ENCODE measurements at regions not wholly inside any gene's neighbourhood (a gene's known extent, or its start where the extent isn't known, plus 50 kb on each side); places are given as distances from the start of the nearest gene placed in this dataset.
"Not testable (repeated sequence)": the region's sequence is repeated elsewhere in the genome, so short reads cannot be mapped to it uniquely, and the experiment has no call there.

GRCh38 chr5:62236593-62236992, 69.4 kb upstream of the KIF2A start:
- not testable (repeated sequence) for TF ChIP-seq CTCF (IDR thresholded peaks at IDR 0.05; ENCODE audit: low read depth, low read length); POLR2A (IDR thresholded peaks at IDR 0.05; ENCODE audit: extremely low read depth, insufficient read length)

Measured in NB4 (cell line).